ENCODE measurements at regions not wholly inside any gene's neighbourhood (a gene's known extent, or its start where the extent isn't known, plus 50 kb on each side); places are given as distances from the start of the nearest gene placed in this dataset.

GRCh38 chr14:66224492-66225178 lies 261.5 kb upstream of the CCDC196 start:
- CTCF ChIA-PET, result interaction anchor here (0.6 kb wide), 1 partner anchor 909 kb away, joined by 3 read pairs; no protein-coding TSS in a partner anchor
- H3K79me2 ChIP-seq (ENCODE audit: insufficient read depth), result no peaks in the 10 kb centered on the region
- no peak overlapping the region for H2AFZ ChIP-seq (ENCODE audit: low read depth)

More at GRCh38 chr14:66224492-66225178, 261.5 kb upstream of the CCDC196 start:
- H3K27me3 ChIP-seq (ENCODE audit: insufficient read depth), result no peaks in the 10 kb centered on the region
- no peaks in the 10 kb centered on the region for H3K9me3 ChIP-seq
- H3K4me2 ChIP-seq, result no peak overlapping the region
- no peak overlapping the region for H3K9ac ChIP-seq
- H3F3A ChIP-seq (replicated peaks; ENCODE audit: insufficient read depth), result no peaks in the 10 kb centered on the region
- no peak overlapping the region for H3K27ac ChIP-seq (ENCODE audit: low read depth in 2 of 2, low read length in 1 of 2)
- no peak for DNase-seq
- WGBS (ENCODE audit: low lambda C conversion rate), result 26% methylated on average over 5 of the region's 5 CpGs
- H3K4me3 ChIP-seq (ENCODE audit: low read depth in 2 of 2, low read length in 1 of 2), result no peak overlapping the region
- H3K9me2 ChIP-seq, result no peaks in the 10 kb centered on the region
- H3K36me3 ChIP-seq (replicated peaks in 1 of 2; ENCODE audit: control insufficient read depth in 1 of 2, insufficient read depth in 2 of 2, low read length in 1 of 2), result no peaks in the 10 kb centered on the region
- no peak for TF ChIP-seq RAD21 (IDR thresholded peaks at IDR 0.05; ENCODE audit: low read length)
- no peak for TF ChIP-seq REST (IDR thresholded peaks at IDR 0.05; ENCODE audit: low read depth, low read length)
- no peak for TF ChIP-seq YY1 (IDR thresholded peaks at IDR 0.05; ENCODE audit: low read depth)
- no peak for TF ChIP-seq PBX3 (IDR thresholded peaks at IDR 0.05)
- TF ChIP-seq TCF12 (IDR thresholded peaks at IDR 0.05), result no peak
- TF ChIP-seq EZH2phosphoT487 (IDR thresholded peaks at IDR 0.05; ENCODE audit: borderline replicate concordance, low read depth), result no peak
- no peak for TF ChIP-seq IRF3 (IDR thresholded peaks at IDR 0.05; ENCODE audit: low read depth, low read length)
- POLR2A ChIA-PET, result no interaction called here
- H3K4me1 ChIP-seq (ENCODE audit: control insufficient read depth in 1 of 2, insufficient read depth in 2 of 2, low read depth in 1 of 2, low read length in 1 of 2), result no peaks in the 10 kb centered on the region
- no peaks in the 10 kb centered on the region for H4K20me1 ChIP-seq (ENCODE audit: insufficient read depth)

Data from SK-N-SH (cell line).